Hepatic stellate cell (primary cell): ENCODE measurements at regions not wholly inside any gene's neighbourhood (a gene's known extent, or its start where the extent isn't known, plus 50 kb on each side); places are given as distances from the start of the nearest gene placed in this dataset.

Source experiments
- DNase-seq: peaks from one replicate; pipeline ENCODE4 v3.0.0; 2011; ENCODE audit warnings: low spot score

DNA sequence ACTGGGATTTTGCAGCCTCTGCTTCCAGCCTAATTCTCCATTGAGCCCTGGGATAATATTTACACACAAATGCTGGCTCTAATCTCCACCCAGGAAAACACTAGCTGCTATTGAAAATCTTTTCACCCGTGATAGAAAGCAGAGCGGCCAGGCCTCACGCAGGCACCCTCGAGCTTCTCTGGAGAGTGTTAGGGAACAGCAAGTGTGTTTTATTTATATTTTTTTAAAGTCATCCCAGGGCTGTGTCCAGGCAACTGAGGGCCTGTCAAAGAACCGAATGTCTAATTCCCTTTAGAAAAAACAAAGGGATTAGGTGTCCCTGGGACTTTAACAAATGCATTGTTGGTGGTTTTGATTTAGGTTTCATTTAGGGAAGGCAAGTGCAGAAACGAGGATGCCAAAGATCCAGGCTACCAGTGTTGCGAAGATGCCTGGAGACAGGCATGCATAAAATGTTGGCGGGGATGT lies 51.2 kb upstream of the SPRY4 start:
- no peak for DNase-seq
